Gastrocnemius medialis (tissue), 4 donors: ENCODE measurements at regions not wholly inside any gene's neighbourhood (a gene's known extent, or its start where the extent isn't known, plus 50 kb on each side); places are given as distances from the start of the nearest gene placed in this dataset.

Experiments used
- ATAC-seq, 2 donors: fragments of 150-250 bp; one replicate each; pipeline ENCODE4 v1.9.1; 2016
- DNase-seq, 2 donors: peaks; one replicate each; pipeline ENCODE4 v3.0.0-alpha.2; 2019
- H3K27ac ChIP-seq, 4 donors: fragments of 200-600 bp; sonication (generic); 1 replicate in 1 of 4; 2 replicates in 3 of 4; pipeline ENCODE4 v1.5.1; 2016 to 2018; ENCODE audit warnings: mild to moderate bottlenecking in 2 of 4, moderate library complexity in 1 of 4
- H3K27me3 ChIP-seq, 3 donors: fragments of 200-600 bp; sonication (generic) in 2 of 3; 1 replicate in 1 of 3; 2 replicates in 2 of 3; pipeline versions ENCODE4 v1.5.1 to v1.6.0; 2016 to 2019; ENCODE audit warnings: mild to moderate bottlenecking in 1 of 3, moderate library complexity in 1 of 3
- H3K36me3 ChIP-seq, 2 donors: fragments of 200-600 bp; sonication (generic) in 1 of 2; one replicate each; pipeline ENCODE4 v1.5.1; 2017 to 2018
- H3K4me1 ChIP-seq, 2 donors: fragments of 200-600 bp; sonication (generic) in 1 of 2; one replicate each; pipeline ENCODE4 v1.5.1; 2016 to 2017; ENCODE audit warnings: mild to moderate bottlenecking in 2 of 2
- H3K4me3 ChIP-seq, 4 donors: fragments of 200-600 bp; sonication (generic) in 3 of 4; 1 replicate in 1 of 4; 2 replicates in 3 of 4; pipeline ENCODE4 v1.5.1; 2016 to 2019; ENCODE audit warnings: mild to moderate bottlenecking in 2 of 4
- H3K9me3 ChIP-seq, 3 donors: fragments of 200-600 bp; sonication (generic) in 2 of 3; 1 replicate in 1 of 3; 2 replicates in 2 of 3; pipeline ENCODE4 v1.5.1; 2016 to 2019
- CTCF ChIP-seq, 5 experiments: fragments of 450-650 bp in 3 of 5; fragments of 200-600 bp in 2 of 5; sonication (generic) in 2 of 5; IDR thresholded peaks in 4 of 5; conservative IDR thresholded peaks in 1 of 5; 1 replicate in 4 of 5; 2 replicates in 1 of 5; pipeline ENCODE4 v1.5.1; 2016 to 2019; ENCODE audit warnings: antibody characterized with exemption in 5 of 5, mild to moderate bottlenecking in 3 of 5, moderate library complexity in 3 of 5
- POLR2A ChIP-seq, 2 donors: fragments of 450-650 bp; IDR thresholded peaks; one replicate each; pipeline ENCODE4 v1.6.1; 2017; ENCODE audit warnings: antibody characterized with exemption in 2 of 2, mild to moderate bottlenecking in 2 of 2, moderate library complexity in 2 of 2
- in situ Hi-C, 4 donors: fragments of 200-750 bp; cut with MboI; loops; one replicate each; pipeline versions ENCODE4 v1.15.0 to v1.8.0; 2017; ENCODE audit warnings: low sequenced_read_pairs in 4 of 4
- intact Hi-C: fragments of 100-400 bp; cut with DNase I; formaldehyde crosslinking; loops from one replicate; pipeline ENCODE4 v1.15.1; 2023; ENCODE audit warnings: low total_unique reads

- ATAC-seq: no peak
- no peaks in the 10 kb centered on the region for H3K36me3 ChIP-seq
- in situ Hi-C loops: no loop called here
These were observed 1282.2 kb upstream of the ZEB2 start for GRCh38 chr2:145802133-145802532.

GRCh38 chr2:145801210-145801609 is 1281.3 kb upstream of the ZEB2 start:
- Histone ChIP-seq H3K4me1 (no peaks in the 10 kb centered on the region), H3K36me3 (no peaks in the 10 kb centered on the region), H3K4me3 (no peak overlapping the region), H3K27ac (no peak overlapping the region), H3K27me3 (no peaks in the 10 kb centered on the region), H3K9me3 (no peaks in the 10 kb centered on the region)
- intact Hi-C loops (no loop called here), in situ Hi-C loops (no loop called here)
- ATAC-seq (no peak), DNase-seq (no peak)
- TF ChIP-seq POLR2A (IDR thresholded peaks at IDR 0.05): no peak
- no peak for TF ChIP-seq CTCF (IDR thresholded peaks at IDR 0.05 in 4 of 5, conservative IDR thresholded peaks at IDR 0.05 in 1 of 5)

More at GRCh38 chr2:145802133-145802532, 1282.2 kb upstream of the ZEB2 start:
- TF ChIP-seq POLR2A (IDR thresholded peaks at IDR 0.05) (no peak), CTCF (IDR thresholded peaks at IDR 0.05 in 4 of 5, conservative IDR thresholded peaks at IDR 0.05 in 1 of 5) (no peak)
- no peak for DNase-seq
- no peaks in the 10 kb centered on the region for H3K27me3 ChIP-seq
- H3K27ac ChIP-seq: no peak overlapping the region
- no peak overlapping the region for H3K4me3 ChIP-seq
- no peaks in the 10 kb centered on the region for H3K9me3 ChIP-seq
- no peaks in the 10 kb centered on the region for H3K4me1 ChIP-seq
- intact Hi-C loops: no loop called here

- TF ChIP-seq CTCF (IDR thresholded peaks at IDR 0.05 in 4 of 5, conservative IDR thresholded peaks at IDR 0.05 in 1 of 5): no peak
- in situ Hi-C loops: no loop called here
- intact Hi-C loops: no loop called here
These were observed 1280.5 kb upstream of the ZEB2 start for GRCh38 chr2:145800151-145801091.

GRCh38 chr2:145799595-145800108 is 1279.7 kb upstream of the ZEB2 start:
- in situ Hi-C loops (no loop called here), intact Hi-C loops (no loop called here)
- no peak for TF ChIP-seq CTCF (IDR thresholded peaks at IDR 0.05 in 4 of 5, conservative IDR thresholded peaks at IDR 0.05 in 1 of 5)
- TF ChIP-seq POLR2A (IDR thresholded peaks at IDR 0.05): no peak
- no peaks in the 10 kb centered on the region for H3K36me3 ChIP-seq
- DNase-seq: no peak
- no peaks in the 10 kb centered on the region for H3K4me1 ChIP-seq
- no peak for ATAC-seq
- no peaks in the 10 kb centered on the region for H3K9me3 ChIP-seq
- no peak overlapping the region for H3K27ac ChIP-seq
- no peak overlapping the region for H3K4me3 ChIP-seq
- H3K27me3 ChIP-seq: no peaks in the 10 kb centered on the region

More at GRCh38 chr2:145800151-145801091, 1280.5 kb upstream of the ZEB2 start:
- Histone ChIP-seq H3K36me3 (no peaks in the 10 kb centered on the region), H3K4me3 (no peak overlapping the region), H3K27ac (no peak overlapping the region), H3K9me3 (no peaks in the 10 kb centered on the region), H3K4me1 (no peaks in the 10 kb centered on the region), H3K27me3 (no peaks in the 10 kb centered on the region)
- no peak for DNase-seq
- ATAC-seq: no peak
